HG03135 (cell line): ENCODE measurements at regions not wholly inside any gene's neighbourhood (a gene's known extent, or its start where the extent isn't known, plus 50 kb on each side); places are given as distances from the start of the nearest gene placed in this dataset.
"Not testable (repeated sequence)": the region's sequence is repeated elsewhere in the genome, so short reads cannot be mapped to it uniquely, and the experiment has no call there.

Experiments
- ATAC-seq: cut with Tn5 transposase; IDR thresholded peaks from one replicate; pipeline ENCODE4 v1.9.1; 2021; ENCODE audit warnings: mild to moderate bottlenecking, moderate library complexity; ENCODE audit not compliant: unreplicated experiment

DNA sequence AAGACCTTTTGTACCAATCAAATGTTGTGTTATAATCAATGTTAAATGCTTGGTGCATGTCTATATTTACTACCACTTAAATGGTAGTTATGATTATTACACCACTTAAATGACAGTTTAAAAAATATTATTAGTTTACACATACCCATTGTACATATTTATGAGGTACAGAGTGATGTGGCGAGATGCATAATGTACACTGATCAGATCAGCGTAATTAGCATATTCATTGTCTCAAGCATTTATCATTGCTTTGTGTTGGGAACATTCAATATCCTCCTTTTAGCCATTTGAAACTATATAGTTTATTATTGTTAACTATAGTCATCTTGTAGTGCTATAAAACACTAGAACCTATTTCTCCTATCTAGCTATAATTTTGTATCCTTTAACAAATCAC lies 434.4 kb upstream of the ACTBL2 start:
- no peak for ATAC-seq

GRCh38 chr5:57915536-57915935 lies 432.9 kb upstream of the ACTBL2 start:
- ATAC-seq: no peak

- no peak for ATAC-seq
Measured at GRCh38 chr5:57911438-57911837, 428.8 kb upstream of the ACTBL2 start.

DNA sequence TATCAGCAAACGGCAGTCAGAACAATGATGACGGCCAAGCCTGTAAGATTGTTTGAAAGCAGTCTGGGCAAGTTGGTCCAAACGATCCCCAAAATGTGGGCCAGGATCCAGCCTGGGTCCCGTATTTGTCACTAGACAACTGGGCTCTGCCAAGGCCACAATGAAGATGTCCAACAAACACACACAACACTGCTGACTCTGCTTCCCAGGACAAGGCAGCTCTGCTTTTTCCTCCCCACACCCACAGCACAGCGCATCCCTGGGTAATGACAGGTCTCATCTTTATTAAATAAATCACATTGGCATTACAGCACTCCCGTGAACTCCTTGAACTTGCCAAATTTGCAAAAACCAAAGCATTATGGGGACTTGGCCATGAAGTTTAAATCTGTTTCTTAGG lies 424.1 kb upstream of the ACTBL2 start:
- no peak for ATAC-seq

GRCh38 chr5:57903458-57903857 lies 420.8 kb upstream of the ACTBL2 start:
- ATAC-seq: no peak

DNA sequence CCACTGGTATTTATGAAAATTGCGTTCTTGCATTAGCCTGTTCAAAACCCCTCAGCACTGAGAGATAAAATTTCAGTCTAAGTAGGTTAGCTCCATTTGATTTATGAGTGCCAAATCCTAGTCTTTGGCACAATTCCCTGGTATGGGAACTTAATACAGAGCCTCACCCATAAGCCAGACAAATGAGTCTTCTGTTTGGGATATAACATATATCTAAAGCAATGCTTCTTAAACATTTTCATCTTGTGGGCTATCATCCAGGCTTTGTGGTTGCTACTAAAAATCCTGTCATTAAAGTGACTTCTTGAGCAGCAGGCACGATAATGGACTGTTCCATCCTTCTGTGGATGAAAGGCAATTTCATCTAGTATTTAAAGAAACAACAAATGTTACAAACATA lies 419.5 kb upstream of the ACTBL2 start:
- ATAC-seq: no peak

DNA sequence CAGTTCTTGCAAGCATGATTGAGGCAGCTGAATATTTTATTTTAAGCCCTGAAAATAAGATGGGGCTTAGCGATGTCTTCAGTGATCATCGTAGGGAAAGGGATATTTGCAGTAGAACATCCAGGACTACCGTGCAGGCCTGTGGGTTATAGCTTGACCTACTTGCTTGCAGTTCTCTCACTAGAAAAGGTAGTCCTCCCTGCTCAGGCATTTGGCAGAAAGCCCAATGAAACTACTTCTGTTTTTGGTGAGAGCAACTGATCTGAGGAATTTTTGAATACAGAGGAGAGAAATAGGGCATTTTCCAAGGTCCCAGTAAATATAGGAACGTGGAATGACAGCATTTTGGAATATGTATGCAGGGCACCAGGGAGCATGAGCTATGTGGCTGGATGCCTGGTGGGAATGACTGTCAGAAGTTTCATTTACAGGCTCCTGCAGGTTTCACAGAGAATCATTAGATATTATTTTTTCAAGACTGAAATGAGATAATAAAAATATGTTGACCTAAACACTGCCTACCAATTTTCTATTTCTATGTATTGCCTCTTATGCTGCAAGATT lies 417.9 kb upstream of the ACTBL2 start:
- no peak for ATAC-seq

- no peak for ATAC-seq
Measured at GRCh38 chr5:57896576-57896975, 414.0 kb upstream of the ACTBL2 start.

DNA sequence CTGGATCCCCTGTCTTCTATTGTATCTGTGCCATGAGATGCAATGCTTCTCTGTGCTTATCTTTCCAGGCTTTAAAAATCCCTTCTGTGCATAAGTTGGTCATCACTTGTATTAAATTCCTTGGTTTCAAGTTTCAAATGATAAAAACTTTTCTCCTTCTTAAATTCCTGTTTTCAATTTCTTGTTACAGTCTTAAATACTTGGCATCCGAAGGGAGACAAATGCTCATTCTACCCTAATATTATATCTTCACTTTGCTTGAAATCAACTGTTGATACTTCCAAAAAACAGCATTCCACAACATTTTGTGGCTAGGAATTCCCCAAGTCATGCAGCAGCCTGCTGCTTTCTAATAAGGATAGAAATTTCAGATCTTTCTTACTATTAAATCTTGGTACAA lies 413.2 kb upstream of the ACTBL2 start:
- ATAC-seq: no peak

GRCh38 chr5:57893926-57894325 lies 411.3 kb upstream of the ACTBL2 start:
- ATAC-seq: no peak

DNA sequence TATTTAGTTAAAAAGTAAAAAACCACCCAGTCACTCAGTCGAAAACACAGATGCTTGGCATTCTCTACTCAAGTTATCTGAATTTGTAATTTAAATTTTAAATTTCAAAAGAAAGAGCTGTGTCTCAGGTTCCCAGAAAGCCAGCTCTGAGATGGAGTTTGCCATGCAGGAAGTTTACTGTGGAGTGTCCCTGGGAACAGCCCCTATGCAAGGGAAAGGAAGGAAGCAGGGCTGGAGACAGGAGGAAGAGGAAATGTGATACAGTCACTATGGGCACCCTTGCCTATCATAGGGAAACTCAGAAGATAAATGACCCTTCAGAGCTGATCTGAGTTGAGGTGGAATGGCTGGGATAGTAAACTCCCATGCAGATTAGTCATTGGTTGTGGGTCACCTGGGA lies 408.8 kb upstream of the ACTBL2 start:
- ATAC-seq: no peak

DNA sequence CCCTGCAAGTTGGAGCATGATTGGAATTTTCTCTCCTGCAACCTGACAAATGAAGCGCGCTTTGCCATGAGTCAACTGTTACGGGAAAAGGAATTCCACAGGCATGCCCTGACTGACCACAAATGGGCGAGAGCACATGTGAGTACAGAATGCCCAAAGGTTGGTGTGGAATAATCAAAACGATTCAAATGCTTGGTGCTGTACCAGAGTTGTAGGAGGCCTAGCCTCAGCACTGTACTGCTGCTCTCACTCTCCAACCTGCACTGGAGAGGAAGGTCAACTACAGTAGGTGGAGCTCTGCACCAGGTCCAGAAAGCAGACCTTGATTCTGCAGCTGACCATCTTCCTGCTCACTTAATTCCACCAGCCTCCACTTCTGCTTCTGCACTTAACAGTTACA lies 406.9 kb upstream of the ACTBL2 start:
- no peak for ATAC-seq

- no peak for ATAC-seq
Measured at GRCh38 chr5:57887851-57888621, 405.4 kb upstream of the ACTBL2 start.

DNA sequence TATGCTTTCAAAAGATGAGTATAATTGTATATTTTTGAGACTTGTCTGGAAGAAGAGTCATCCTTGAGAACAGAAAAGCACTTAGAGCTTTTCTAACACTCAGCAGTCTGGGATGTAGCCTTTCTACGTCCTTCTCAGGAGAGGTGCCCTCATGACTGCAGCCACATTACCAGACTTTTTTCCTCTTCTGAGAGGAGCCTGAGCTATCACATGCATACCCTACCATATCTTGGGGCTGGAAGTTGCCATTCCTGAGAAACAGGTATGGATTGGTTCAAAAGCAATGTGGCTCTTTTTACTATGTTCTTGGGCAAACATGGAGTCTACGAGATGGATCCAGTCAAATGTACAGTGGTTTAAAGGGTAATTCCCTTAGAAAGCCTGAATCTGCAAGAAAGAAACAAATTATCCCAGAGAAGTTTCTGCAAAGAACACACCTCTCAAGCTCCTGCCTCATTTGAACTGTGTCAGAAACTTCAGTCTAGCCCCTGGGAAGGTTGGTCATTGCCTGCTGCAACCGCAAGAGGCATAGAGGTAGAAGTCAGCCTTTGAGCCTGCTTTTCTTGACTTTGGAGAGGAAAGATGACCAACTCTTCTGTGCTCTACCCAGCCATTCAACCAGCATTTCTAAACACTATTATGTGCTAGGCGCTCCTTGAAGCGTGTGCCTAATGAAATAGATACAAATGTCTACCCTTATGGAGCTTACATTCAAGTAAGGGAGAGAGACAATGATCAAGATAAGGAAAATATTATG lies 401.9 kb upstream of the ACTBL2 start:
- ATAC-seq: no peak

DNA sequence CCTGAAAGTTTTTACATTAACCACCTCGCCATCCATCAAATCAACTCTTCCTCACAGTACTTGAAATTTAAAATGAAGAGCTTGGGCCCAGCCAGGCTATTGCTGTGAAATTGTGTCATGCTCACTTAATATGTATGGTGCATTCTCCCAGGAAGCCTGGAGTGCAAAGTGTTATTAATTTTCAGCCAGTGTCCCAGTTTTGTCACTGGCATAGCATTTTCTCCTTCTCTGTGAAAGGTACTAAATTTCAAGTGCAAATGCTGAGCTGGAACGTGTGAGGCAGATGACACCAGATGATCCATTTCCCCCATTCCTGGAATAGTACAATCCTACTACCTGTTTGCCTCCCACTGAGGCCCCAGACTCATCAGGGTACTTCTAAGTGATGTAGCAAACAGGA lies 397.6 kb upstream of the ACTBL2 start:
- no peak for ATAC-seq

- ATAC-seq: no peak
Measured at GRCh38 chr5:57878301-57878722, 395.7 kb upstream of the ACTBL2 start.

GRCh38 chr5:57871496-57871895 lies 388.9 kb upstream of the ACTBL2 start:
- no peak for ATAC-seq

- ATAC-seq: not testable (repeated sequence)
Measured at GRCh38 chr5:57870267-57870666, 387.7 kb upstream of the ACTBL2 start.

- ATAC-seq: no peak
Measured at GRCh38 chr5:57863661-57864060, 381.1 kb upstream of the ACTBL2 start.

GRCh38 chr5:57862942-57863341 lies 380.3 kb upstream of the ACTBL2 start:
- ATAC-seq: no peak

- no peak for ATAC-seq
Measured at GRCh38 chr5:57862471-57862911, 379.9 kb upstream of the ACTBL2 start.

DNA sequence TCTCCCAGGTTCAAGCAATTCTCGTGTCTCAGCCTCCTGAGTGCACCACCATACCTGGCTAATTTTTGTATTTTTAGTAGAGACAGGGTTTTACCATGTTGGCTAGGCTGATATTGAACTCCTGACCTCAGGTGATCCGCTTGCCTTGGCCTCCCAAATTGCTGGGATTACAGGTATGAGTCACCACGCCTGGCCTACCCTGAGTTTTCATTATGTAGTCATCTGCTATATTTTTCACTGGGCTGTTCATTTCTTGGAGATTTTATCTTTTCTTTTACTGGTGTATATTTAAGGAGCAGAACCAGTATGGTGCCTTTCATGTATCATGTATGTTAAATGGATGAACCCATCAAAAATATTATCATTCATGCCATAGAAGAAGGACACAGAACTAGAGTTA lies 377.0 kb upstream of the ACTBL2 start:
- ATAC-seq: no peak
